Amniotic epithelial cell (primary cell): ENCODE measurements at regions not wholly inside any gene's neighbourhood (a gene's known extent, or its start where the extent isn't known, plus 50 kb on each side); places are given as distances from the start of the nearest gene placed in this dataset.

ENCODE experiments used
- DNase-seq: peaks from one replicate; pipeline ENCODE4 v3.0.0-alpha.2; 2010; ENCODE audit warnings: low read depth

DNA sequence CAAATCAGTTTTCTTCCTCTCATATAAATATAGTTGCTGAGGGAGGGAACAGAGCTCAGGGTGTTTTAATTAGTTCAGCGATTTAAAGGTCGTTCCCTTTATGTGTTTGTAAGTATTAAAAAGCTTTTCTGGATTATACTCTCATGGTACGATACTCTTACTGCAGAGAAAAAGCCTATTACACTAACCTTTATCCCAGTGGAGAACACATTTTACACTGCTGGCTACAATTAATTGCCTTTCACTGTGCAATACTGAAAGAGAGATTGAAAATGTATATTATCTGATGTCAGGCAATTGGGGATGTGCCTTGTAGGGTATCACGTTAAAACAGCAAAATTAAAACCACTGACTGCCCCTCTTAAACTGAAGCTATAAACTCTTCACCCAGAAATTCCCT is 526.9 kb upstream of the SGCG start:
- DNase-seq, result no peak

- DNase-seq, result no peak
Measured at GRCh38 chr13:22655106-22655852, 525.5 kb upstream of the SGCG start.

- DNase-seq, result peak; percentile 57
Measured at GRCh38 chr13:22662771-22663170, 518.0 kb upstream of the SGCG start.

- DNase-seq, result no peak
Measured at GRCh38 chr13:22665506-22665905, 515.3 kb upstream of the SGCG start.

GRCh38 chr13:22690756-22691155 is 490.0 kb upstream of the SGCG start:
- DNase-seq, result no peak

DNA sequence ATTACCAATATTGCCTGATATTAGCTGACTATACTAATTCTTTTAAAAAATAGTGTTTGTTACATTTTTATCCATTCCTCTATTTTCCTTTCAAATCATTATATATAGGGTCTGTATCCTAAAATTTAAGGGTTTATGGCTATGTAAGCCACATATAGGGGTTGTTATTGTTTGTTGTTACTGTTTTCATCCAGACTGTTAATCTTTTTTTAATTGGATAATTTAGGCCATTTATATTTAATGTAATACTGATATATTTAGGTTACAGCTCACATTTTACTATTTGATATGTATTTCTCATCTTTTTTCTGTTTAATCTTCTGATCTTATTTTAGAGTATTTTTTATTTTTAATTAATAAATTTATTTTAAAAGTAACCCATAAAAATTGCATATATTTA is 487.1 kb upstream of the SGCG start:
- DNase-seq, result no peak

GRCh38 chr13:22696433-22696832 is 484.3 kb upstream of the SGCG start:
- no peak for DNase-seq

DNA sequence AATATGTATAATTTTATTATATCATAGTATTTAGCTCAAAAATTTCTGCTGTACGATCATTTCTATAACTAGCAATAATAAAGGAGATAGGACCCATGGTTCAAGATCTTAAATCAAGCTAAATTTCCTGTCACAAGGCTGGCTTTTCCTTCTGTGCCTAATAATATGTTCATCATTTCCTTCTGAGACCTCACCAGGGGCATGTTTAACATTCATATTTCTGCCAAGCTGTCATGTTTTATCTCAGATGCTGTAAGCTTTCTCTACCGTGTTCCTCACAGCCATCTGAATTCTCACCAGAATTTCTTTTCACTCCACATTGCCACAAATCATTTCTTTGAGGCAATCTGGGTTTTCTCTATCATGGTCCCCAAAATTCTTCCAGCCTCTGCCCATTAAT is 482.3 kb upstream of the SGCG start:
- DNase-seq, result no peak

DNA sequence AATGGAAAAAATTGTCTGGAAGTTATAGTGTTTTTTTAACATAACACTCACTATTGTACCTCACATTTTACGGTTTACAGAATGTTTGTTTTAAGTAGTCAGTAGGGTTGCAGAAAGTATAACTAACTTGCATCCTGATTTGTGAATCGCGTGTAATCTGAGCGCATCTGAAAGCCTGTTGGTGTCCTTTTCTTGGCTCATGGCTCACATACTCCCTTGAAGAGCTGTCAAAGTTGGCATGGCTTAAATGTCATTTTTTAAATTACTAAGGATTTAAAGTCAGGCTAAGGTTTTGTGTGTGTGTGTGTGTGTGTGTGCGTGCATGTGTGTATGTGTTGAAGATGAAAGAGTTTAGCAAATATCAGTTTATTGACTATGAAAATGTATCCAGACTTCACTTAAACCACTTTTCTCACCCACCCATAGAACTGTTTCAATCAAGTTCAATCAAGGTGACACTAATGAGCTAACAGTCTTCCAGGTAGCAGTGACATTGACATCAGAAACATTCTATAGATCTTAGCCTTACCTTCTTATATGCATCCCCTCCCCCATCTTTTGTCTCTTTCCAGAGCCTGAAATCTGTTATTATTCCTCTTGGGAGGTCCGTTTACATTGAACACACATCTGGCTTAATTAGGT is 480.4 kb upstream of the SGCG start:
- DNase-seq, result no peak

DNA sequence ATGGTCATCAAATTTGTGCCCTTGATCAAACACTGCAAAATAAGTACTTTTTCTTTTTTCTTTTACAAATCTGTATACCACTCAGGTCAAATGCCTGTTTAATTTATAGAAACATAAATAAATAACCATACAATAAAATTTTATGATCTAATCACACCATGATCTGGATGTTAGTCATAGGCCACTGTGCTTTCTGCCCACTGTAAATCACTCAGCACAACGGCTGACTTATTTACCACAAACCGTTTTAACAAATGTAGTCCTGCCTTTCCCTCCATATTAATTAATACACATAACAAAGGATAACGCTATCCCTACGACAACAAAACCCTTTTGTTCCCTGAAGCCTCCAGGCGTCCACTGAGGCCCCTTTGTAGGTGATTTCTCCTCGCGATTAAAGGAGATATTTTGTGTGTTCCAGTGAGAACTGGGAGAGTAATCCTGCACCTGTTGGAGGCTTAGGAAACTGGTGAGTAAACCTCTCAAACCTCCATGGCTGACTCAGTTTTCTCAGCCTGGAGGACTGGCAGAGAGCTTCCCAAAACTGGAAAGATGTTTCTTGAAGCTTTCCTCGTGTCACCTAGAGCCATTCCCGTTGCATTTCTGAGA is 477.1 kb upstream of the SGCG start:
- DNase-seq, result peak; percentile 16

DNA sequence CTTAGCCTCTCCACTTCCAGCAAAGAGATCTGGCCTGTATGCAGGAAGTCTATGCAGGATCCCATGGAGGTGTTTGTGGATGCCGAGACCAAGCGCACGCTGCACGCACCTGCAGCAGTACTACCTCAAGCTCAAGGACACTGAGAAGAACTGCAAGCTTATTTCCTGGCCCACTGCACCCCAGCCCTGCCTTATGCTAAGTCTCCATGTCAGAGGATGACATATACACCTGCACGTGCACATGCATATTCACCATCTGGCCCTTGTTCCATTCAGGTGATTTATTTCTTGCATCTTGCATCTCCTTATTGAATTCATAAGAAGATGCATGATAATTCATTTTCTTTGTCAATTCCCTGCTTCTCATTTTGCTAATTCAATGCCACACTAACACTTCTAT is 472.8 kb upstream of the SGCG start:
- DNase-seq, result no peak

- no peak for DNase-seq
Measured at GRCh38 chr13:22717036-22717435, 463.7 kb upstream of the SGCG start.

DNA sequence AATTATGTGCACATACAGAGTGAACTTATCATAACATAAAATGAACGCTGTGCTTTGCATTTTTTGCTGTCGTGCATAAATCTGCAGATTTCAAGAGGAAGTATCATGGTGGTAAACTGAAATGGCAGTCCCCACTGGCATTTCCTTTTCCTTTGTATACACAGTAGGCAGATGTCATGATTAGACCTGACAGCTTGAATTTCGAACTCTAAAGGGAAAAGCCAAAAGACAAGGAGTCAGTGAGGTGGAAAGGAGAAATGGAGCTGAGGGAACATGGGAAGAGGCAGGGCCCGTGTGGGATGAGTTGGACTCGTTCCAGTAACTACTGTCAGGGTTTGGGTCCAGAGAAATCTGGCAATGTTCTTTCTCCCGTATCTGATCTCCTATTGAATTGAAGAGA is 454.1 kb upstream of the SGCG start:
- DNase-seq, result no peak

- peak; percentile 59 for DNase-seq
Measured at GRCh38 chr13:22735011-22735995, 445.5 kb upstream of the SGCG start.

GRCh38 chr13:22736084-22736767 is 444.6 kb upstream of the SGCG start:
- DNase-seq, result no peak

- DNase-seq, result no peak
Measured at GRCh38 chr13:22736768-22737092, 444.0 kb upstream of the SGCG start.

- no peak for DNase-seq
Measured at GRCh38 chr13:22738357-22738756, 442.4 kb upstream of the SGCG start.

DNA sequence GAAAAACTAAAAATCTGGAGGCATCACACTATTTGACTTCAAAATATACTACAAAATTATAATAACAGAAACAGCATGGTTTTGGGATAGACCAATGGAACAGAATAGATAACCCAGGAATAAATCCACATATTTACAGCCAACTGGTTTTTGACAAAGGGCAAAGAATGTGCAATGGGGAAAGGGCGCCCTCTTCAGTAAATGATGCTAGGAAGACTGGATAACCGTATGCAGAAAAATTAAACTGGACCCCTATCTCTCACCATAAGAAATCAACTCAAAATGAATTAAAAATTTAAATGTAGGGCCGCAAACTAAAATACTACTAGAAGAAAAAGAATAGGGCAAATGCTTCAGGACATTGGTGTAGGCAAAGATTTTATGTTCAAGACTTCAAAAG is 440.5 kb upstream of the SGCG start:
- DNase-seq, result peak; percentile 36

GRCh38 chr13:22744688-22745452 is 435.9 kb upstream of the SGCG start:
- peak; percentile 13 for DNase-seq

GRCh38 chr13:22748866-22749577 is 431.8 kb upstream of the SGCG start:
- DNase-seq, result peak; percentile 67
